Kidney epithelial cell (primary cell): ENCODE measurements at regions not wholly inside any gene's neighbourhood (a gene's known extent, or its start where the extent isn't known, plus 50 kb on each side); places are given as distances from the start of the nearest gene placed in this dataset.

Experiments
- DNase-seq: peaks from one replicate; pipeline ENCODE4 v3.0.0-alpha.2; 2010; ENCODE audit warnings: low read depth
- H3K27me3 ChIP-seq: 2 replicates; pipeline ENCODE4 v1.6.0; 2011; ENCODE audit warnings: low read length; ENCODE audit not compliant: control insufficient read depth, insufficient read depth
- H3K36me3 ChIP-seq: 2 replicates; pipeline ENCODE4 v1.5.1; 2011; ENCODE audit warnings: low read length; ENCODE audit not compliant: control insufficient read depth, insufficient read depth
- H3K4me3 ChIP-seq: 2 replicates; pipeline ENCODE4 v1.5.1; 2011; ENCODE audit warnings: low read depth, mild to moderate bottlenecking, control low read depth, low read length
- CTCF ChIP-seq: IDR thresholded peaks from 2 replicates; pipeline ENCODE4 v1.5.1; 2011; ENCODE audit warnings: mild to moderate bottlenecking, moderate library complexity, low read length, control low read depth, inconsistent platforms; ENCODE audit not compliant: insufficient read depth, poor library complexity, severe bottlenecking

GRCh38 chr1:194795917-194796593 lies 1609.6 kb upstream of the B3GALT2 start:
- Histone ChIP-seq H3K36me3 (no peaks in the 10 kb centered on the region), H3K4me3 (no peak overlapping the region), H3K27me3 (no peaks in the 10 kb centered on the region)
- DNase-seq, result no peak
- no peak for TF ChIP-seq CTCF

GRCh38 chr1:194787001-194787400 lies 1600.6 kb upstream of the B3GALT2 start:
- Histone ChIP-seq H3K36me3 (no peaks in the 10 kb centered on the region), H3K27me3 (no peaks in the 10 kb centered on the region), H3K4me3 (no peak overlapping the region)
- DNase-seq, result no peak
- TF ChIP-seq CTCF, result no peak

- no peaks in the 10 kb centered on the region for H3K27me3 ChIP-seq
- H3K4me3 ChIP-seq, result no peak overlapping the region
- no peak for DNase-seq
- H3K36me3 ChIP-seq, result no peaks in the 10 kb centered on the region
- no peak for TF ChIP-seq CTCF
These were observed 1599.6 kb upstream of the B3GALT2 start for GRCh38 chr1:194786027-194786426.

- Histone ChIP-seq H3K27me3 (no peaks in the 10 kb centered on the region), H3K4me3 (no peak overlapping the region)
- TF ChIP-seq CTCF, result no peak
These were observed 1590.2 kb upstream of the B3GALT2 start for GRCh38 chr1:194776657-194777056.

GRCh38 chr1:194774535-194774934 lies 1588.1 kb upstream of the B3GALT2 start:
- no peak overlapping the region for H3K4me3 ChIP-seq
- DNase-seq, result no peak
- H3K36me3 ChIP-seq, result no peaks in the 10 kb centered on the region
- no peak for TF ChIP-seq CTCF
- no peaks in the 10 kb centered on the region for H3K27me3 ChIP-seq

More at GRCh38 chr1:194776657-194777056, 1590.2 kb upstream of the B3GALT2 start:
- no peak for DNase-seq
- H3K36me3 ChIP-seq, result no peaks in the 10 kb centered on the region
